ENCODE measurements at regions not wholly inside any gene's neighbourhood (a gene's known extent, or its start where the extent isn't known, plus 50 kb on each side); places are given as distances from the start of the nearest gene placed in this dataset.

- TF ChIP-seq CTCF (IDR thresholded peaks at IDR 0.05 in 4 of 5, conservative IDR thresholded peaks at IDR 0.05 in 1 of 5), result no peak
- no peak for TF ChIP-seq POLR2A (IDR thresholded peaks at IDR 0.05)
Observed at GRCh38 chr12:114764510-114764909, 80.5 kb upstream of the TBX3 start.

Measured in gastrocnemius medialis (tissue), 4 donors.